ENCODE measurements at regions not wholly inside any gene's neighbourhood (a gene's known extent, or its start where the extent isn't known, plus 50 kb on each side); places are given as distances from the start of the nearest gene placed in this dataset.

DNA sequence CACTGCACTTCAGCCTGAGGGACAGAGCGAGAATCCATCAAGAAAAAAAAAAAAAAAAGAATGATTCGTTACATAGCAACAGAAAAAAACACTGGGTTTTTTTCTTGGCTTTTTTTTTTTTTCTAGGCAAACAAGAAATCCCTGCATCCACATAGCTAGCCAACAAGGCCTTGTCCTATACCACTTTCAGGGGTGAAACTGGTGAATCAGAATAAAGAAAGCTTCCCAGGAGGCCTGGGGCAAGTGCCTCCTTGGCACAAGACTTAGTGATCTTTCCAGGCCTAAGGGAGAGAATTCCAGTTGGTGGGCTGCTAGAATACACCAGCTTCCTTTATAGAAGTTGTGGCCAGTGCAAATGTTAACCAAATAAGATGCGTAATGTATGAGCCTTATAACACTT, 90.0 kb downstream of the VCPKMT start:
- Histone ChIP-seq H3K27me3 (replicated peaks in 1 of 4; ENCODE audit: control extremely low read depth in 1 of 4, control insufficient read depth in 3 of 4, insufficient read depth in 4 of 4, low read length in 3 of 4) (no peaks in the 10 kb centered on the region), H3K27ac (ENCODE audit: low read length in 2 of 2) (no peak overlapping the region), H3K4me3 (ENCODE audit: control extremely low read depth in 1 of 5, extremely low read depth in 1 of 5, insufficient read depth in 1 of 5, low read depth in 2 of 5, low read length in 4 of 5) (no peak overlapping the region), H3K4me1 (ENCODE audit: control insufficient read depth in 2 of 2, insufficient read depth in 2 of 2, low read length in 2 of 2) (peaks cover 3 to 4% of the 10 kb centered on the region in 2 donors), H3K9me3 (ENCODE audit: control extremely low read depth in 1 of 3, control insufficient read depth in 2 of 3, insufficient read depth in 1 of 3, low read length in 2 of 3) (peaks cover 2 to 12% (median 8%) of the 10 kb centered on the region in 3 donors), H2AFZ (ENCODE audit: insufficient read depth, low read depth, low read length, poor library complexity, severe bottlenecking) (no peak overlapping the region), H3K4me2 (replicated peaks; ENCODE audit: low read depth, low read length, poor library complexity, severe bottlenecking) (no peak overlapping the region), H4K20me1 (ENCODE audit: control insufficient read depth, insufficient read depth, low read length, poor library complexity, severe bottlenecking) (no peaks in the 10 kb centered on the region), H3K79me2 (ENCODE audit: control insufficient read depth, insufficient read depth, low read length) (no peaks in the 10 kb centered on the region), H3K9ac (ENCODE audit: low read length) (no peak overlapping the region), H3K36me3 (replicated peaks in 1 of 2; ENCODE audit: control extremely low read depth in 1 of 2, control insufficient read depth in 1 of 2, extremely low read depth in 1 of 2, insufficient read depth in 2 of 2, low read length in 1 of 2) (peaks cover 2 to 10% of the 10 kb centered on the region in 2 experiments)
- H3K27me3 Mint-ChIP-seq, result no peaks in the 10 kb centered on the region
- H3K9me3 Mint-ChIP-seq (ENCODE audit: insufficient read depth), result no peaks in the 10 kb centered on the region
- WGBS (ENCODE audit: insufficient coverage), result 88% methylated on average over 1 of the region's 3 CpGs
- CTCF ChIA-PET, result interaction anchor here (0.6 to 1.9 kb wide), 4 partner anchors 19 to 174 kb away, joined by 3 to 5 read pairs (median 3); partner anchors contain the start of gene NEMF
- H3K27ac Mint-ChIP-seq, result no peak overlapping the region
- POLR2A ChIA-PET, result interaction anchor here (0.9 kb wide), 1 partner anchor 11 kb away, joined by 4 read pairs; no protein-coding TSS in a partner anchor
- TF ChIP-seq EZH2 (IDR thresholded peaks at IDR 0.05; ENCODE audit: borderline replicate concordance, insufficient read depth, low read depth, low read length, poor library complexity, severe bottlenecking) (no peak), CTCF (IDR thresholded peaks at IDR 0.05) (no peak)
- intact Hi-C loops (cut with micrococcal nuclease), result no loop called here
- H3K4me1 Mint-ChIP-seq, result peaks cover 16% of the 10 kb centered on the region
- DNase-seq (no peak), ATAC-seq (ENCODE audit: low read depth) (no peak)
- no peak overlapping the region for H3K4me3 Mint-ChIP-seq

DNA sequence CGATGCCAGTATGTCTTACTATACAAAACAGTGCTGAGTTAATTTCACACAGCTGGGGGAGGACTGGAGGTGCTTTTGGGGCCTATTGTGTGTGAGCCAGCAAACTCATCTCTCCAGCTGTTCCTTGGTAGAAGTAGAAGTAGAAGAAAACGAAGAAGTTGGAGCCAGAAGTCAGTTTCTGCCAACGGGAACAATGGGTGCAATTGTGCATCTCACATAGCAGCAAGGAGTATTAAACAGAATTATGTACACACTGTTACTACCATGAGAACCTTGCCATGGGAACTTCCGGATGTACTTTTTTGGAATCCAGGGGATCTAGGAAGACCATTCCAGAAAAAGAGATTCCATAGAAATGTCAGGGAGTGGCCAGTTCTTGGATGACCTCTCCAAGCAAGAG, 88.6 kb downstream of the VCPKMT start:
- no peaks in the 10 kb centered on the region for H3K79me2 ChIP-seq (ENCODE audit: control insufficient read depth, insufficient read depth, low read length)
- H3K4me1 Mint-ChIP-seq, result peaks cover 5% of the 10 kb centered on the region
- no peaks in the 10 kb centered on the region for H3K9me3 Mint-ChIP-seq (ENCODE audit: insufficient read depth)
- no peak overlapping the region for H3K4me3 ChIP-seq (ENCODE audit: control extremely low read depth in 1 of 5, extremely low read depth in 1 of 5, insufficient read depth in 1 of 5, low read depth in 2 of 5, low read length in 4 of 5)
- CTCF ChIA-PET, result interaction anchor here (0.9 to 1.9 kb wide), 3 partner anchors 10 to 28 kb away, joined by 3 to 5 read pairs (median 3); no protein-coding TSS in a partner anchor
- 100% methylated on average over 1 of the region's 4 CpGs for WGBS (ENCODE audit: insufficient coverage)
- H3K4me1 ChIP-seq (ENCODE audit: control insufficient read depth in 2 of 2, insufficient read depth in 2 of 2, low read length in 2 of 2), result no peaks in the 10 kb centered on the region
- intact Hi-C loops (cut with micrococcal nuclease), result no loop called here
- no peak overlapping the region for H3K9ac ChIP-seq (ENCODE audit: low read length)
- H3K36me3 ChIP-seq (replicated peaks in 1 of 2; ENCODE audit: control extremely low read depth in 1 of 2, control insufficient read depth in 1 of 2, extremely low read depth in 1 of 2, insufficient read depth in 2 of 2, low read length in 1 of 2), result peaks cover 2 to 15% of the 10 kb centered on the region in 2 experiments
- no peak overlapping the region for H3K27ac ChIP-seq (ENCODE audit: low read length in 2 of 2)
- no peaks in the 10 kb centered on the region for H3K27me3 ChIP-seq (replicated peaks in 1 of 4; ENCODE audit: control extremely low read depth in 1 of 4, control insufficient read depth in 3 of 4, insufficient read depth in 4 of 4, low read length in 3 of 4)
- no peak overlapping the region for H3K4me2 ChIP-seq (replicated peaks; ENCODE audit: low read depth, low read length, poor library complexity, severe bottlenecking)
- TF ChIP-seq CTCF (IDR thresholded peaks at IDR 0.05), result no peak
- TF ChIP-seq EZH2 (IDR thresholded peaks at IDR 0.05; ENCODE audit: borderline replicate concordance, insufficient read depth, low read depth, low read length, poor library complexity, severe bottlenecking), result no peak
- H3K27me3 Mint-ChIP-seq, result no peaks in the 10 kb centered on the region
- ATAC-seq (ENCODE audit: low read depth) (no peak), DNase-seq (no peak)
- H4K20me1 ChIP-seq (ENCODE audit: control insufficient read depth, insufficient read depth, low read length, poor library complexity, severe bottlenecking), result no peaks in the 10 kb centered on the region
- peak overlapping the region; percentile 1 for H3K27ac Mint-ChIP-seq
- H3K4me3 Mint-ChIP-seq, result no peak overlapping the region
- H2AFZ ChIP-seq (ENCODE audit: insufficient read depth, low read depth, low read length, poor library complexity, severe bottlenecking), result no peak overlapping the region
- POLR2A ChIA-PET, result interaction anchor here (0.7 kb wide), 1 partner anchor 27 kb away, joined by 4 read pairs; no protein-coding TSS in a partner anchor
- peaks cover 2 to 12% (median 8%) of the 10 kb centered on the region in 3 donors for H3K9me3 ChIP-seq (ENCODE audit: control extremely low read depth in 1 of 3, control insufficient read depth in 2 of 3, insufficient read depth in 1 of 3, low read length in 2 of 3)
